ENCODE measurements at regions not wholly inside any gene's neighbourhood (a gene's known extent, or its start where the extent isn't known, plus 50 kb on each side); places are given as distances from the start of the nearest gene placed in this dataset.
"Not testable (repeated sequence)": the region's sequence is repeated elsewhere in the genome, so short reads cannot be mapped to it uniquely, and the experiment has no call there.

GRCh38 chr10:38615596-38615995 is 521.5 kb downstream of the ZNF37A start:
- not testable (repeated sequence) for TF ChIP-seq CTCF (IDR thresholded peaks at IDR 0.05); EZH2 (IDR thresholded peaks at IDR 0.05; ENCODE audit: borderline replicate concordance, insufficient read depth, low read depth, low read length, poor library complexity, severe bottlenecking)
